HG03095 (cell line): ENCODE measurements at regions not wholly inside any gene's neighbourhood (a gene's known extent, or its start where the extent isn't known, plus 50 kb on each side); places are given as distances from the start of the nearest gene placed in this dataset.
A peak's percentile ranks its signal among the peaks of the same experiment; 100 is the strongest.

Experiments
- ATAC-seq: cut with Tn5 transposase; IDR thresholded peaks from one replicate; pipeline ENCODE4 v1.9.1; 2021; ENCODE audit warnings: moderate library complexity; ENCODE audit not compliant: unreplicated experiment

DNA sequence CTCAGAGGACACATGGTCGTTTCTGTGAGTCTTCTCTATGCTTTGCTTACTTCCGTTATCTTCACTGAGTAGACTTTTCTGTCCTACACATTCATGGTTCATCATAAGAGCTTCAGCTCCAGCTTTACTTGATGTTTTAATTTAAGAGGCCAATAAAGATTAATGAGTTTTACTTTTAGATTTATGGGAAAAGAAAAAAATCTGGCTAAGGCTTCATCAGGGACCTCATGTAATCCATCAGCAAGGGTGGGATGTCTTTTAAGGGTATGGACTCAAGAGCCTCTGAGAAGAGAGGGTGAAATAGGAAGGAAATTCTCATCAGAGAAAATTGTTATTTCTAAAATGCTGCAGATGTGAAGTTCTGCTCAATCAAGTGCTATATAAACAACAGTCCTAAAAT lies 963.0 kb upstream of the RAG2 start:
- ATAC-seq: no peak

DNA sequence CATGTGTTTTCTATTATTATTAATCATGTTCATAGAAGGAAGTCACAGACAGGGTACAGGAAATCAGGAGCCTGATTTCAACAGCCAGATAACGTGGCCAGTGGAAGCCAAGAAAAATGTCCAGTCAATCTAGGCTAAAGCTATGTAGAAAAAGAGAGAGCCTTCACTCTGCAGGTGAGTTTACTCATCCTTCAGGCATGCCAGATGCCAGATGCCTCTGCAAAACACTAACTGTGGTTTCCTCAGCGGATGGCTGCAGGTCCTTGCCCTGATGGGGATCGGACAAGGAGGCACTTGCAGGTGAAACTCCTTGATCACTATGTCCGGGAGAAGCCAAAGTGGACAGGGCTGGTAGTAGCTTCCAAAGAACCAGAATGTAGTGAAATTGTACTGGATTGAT lies 962.3 kb upstream of the RAG2 start:
- no peak for ATAC-seq

- ATAC-seq: no peak
Observed at GRCh38 chr11:37558619-37559210, 960.7 kb upstream of the RAG2 start.

DNA sequence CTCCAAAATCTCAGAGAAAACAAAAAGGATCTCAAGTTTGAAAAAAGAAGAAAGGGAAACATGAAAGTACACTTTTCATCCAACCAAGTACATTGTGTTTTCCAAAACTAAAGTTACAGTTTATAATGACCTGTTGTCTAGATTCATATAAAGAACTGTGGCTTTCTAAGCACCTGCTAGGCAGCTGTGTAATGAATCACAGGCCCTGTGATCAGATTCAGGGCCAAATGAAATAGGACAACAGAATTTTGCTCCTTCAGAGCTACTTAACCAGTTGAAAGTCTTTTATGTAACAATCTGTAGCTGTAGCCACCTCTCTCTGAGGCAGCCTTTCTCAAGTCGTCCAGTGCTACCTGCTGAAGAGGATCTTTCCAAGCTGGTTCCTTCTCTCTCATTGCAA lies 960.0 kb upstream of the RAG2 start:
- ATAC-seq: no peak

DNA sequence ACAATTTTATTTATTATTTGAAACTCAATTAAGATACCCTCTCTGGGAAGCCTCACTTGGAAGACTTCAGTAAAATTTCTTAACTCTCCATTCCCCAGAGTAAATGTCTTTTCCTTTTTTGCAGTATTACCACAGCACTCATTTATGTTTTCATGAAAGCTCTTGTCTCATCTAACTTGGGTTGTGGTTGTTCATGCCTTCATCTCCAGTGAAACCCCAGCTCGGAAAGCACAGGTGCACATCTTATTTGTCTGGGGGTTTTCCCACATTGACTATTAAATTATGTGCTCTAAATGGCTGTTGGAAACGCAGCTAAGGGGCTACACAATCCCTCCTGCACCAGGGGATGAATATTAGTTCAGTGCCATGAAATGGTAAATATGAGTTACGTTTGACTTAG lies 954.2 kb upstream of the RAG2 start:
- ATAC-seq: no peak

- no peak for ATAC-seq
Observed at GRCh38 chr11:37544491-37544890, 946.5 kb upstream of the RAG2 start.

GRCh38 chr11:37533830-37534229 lies 935.8 kb upstream of the RAG2 start:
- ATAC-seq: no peak

DNA sequence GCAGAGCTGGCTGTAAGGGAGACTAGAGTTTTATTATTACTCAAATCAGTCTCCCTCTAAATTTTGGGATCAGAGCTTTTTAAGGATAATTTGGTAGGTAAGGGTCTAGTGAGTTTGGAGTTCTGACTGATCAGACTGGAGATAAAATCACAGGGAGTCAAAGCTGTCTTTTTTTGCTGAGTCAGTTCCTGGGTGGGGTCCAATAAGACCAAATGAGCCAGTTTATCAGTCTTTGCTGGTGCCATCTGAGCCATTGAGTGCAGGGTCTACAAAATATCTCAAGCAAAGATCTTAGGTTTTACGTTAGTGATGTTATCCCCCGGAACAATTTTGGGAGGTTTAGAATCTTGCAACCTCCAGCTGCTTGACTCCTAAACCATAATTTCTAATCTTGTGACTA lies 935.1 kb upstream of the RAG2 start:
- ATAC-seq: no peak

- ATAC-seq: no peak
Observed at GRCh38 chr11:37532271-37532670, 934.2 kb upstream of the RAG2 start.

DNA sequence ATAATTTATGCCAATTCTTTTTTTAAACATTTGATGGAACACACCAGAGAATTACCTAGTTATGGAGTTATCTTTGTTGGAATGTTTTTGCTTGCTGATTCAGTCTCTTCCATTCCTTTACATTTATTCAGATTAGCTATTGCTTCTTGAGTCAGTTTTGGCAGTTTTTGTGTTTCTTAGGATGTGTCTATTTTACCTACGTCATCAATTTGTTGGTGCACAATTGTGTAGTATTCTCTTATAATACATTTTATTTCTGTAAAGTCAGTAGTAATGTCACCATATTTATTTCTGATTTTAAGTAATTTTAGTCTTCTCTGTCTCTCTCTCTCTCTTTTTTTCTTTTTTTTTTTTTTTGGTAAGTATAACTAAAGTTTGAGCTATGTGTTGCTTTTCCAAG lies 929.5 kb upstream of the RAG2 start:
- ATAC-seq: no peak

- no peak for ATAC-seq
Observed at GRCh38 chr11:37525336-37525735, 927.3 kb upstream of the RAG2 start.

- ATAC-seq: no peak
Observed at GRCh38 chr11:37519781-37520180, 921.7 kb upstream of the RAG2 start.

GRCh38 chr11:37512156-37512780 lies 914.2 kb upstream of the RAG2 start:
- no peak for ATAC-seq

GRCh38 chr11:37511425-37511933 lies 913.4 kb upstream of the RAG2 start:
- ATAC-seq: no peak

DNA sequence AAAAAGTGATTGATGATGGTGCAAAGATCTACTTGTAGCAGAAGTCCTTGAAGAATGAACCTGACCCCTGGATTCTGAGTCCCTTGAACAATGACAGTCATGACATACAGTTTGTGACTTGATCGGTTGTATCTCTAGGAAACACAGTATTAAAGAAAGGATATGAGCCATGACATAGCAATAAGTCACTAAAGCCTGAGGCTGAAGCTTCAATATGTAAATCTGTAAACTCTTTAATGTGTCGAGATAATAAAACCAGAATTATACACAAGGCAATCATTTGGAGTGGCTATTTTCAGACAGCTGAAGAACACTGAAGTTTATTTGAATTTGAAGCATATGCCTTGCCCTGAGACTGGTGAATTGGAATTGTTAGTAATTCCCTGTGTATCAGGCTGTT lies 911.5 kb upstream of the RAG2 start:
- ATAC-seq: no peak

DNA sequence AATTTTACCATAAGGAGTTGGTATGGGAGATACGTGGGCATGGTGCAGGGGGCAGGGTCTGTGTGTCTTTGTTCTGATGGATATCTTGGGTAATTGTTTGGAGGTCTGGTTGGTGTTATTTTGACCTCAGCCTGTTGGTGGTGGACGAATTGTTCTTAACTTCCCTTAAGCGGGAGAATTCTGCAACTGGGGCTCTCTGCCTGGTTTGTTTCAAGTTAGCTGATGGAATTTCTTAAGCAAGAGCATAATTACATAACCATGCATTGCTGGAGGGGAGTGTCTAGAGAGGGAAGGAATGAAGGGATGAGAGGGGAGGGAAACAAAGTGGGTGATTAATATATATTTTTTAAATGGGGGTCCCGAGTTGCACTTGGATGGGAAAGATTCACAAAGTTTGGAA lies 908.5 kb upstream of the RAG2 start:
- no peak for ATAC-seq

DNA sequence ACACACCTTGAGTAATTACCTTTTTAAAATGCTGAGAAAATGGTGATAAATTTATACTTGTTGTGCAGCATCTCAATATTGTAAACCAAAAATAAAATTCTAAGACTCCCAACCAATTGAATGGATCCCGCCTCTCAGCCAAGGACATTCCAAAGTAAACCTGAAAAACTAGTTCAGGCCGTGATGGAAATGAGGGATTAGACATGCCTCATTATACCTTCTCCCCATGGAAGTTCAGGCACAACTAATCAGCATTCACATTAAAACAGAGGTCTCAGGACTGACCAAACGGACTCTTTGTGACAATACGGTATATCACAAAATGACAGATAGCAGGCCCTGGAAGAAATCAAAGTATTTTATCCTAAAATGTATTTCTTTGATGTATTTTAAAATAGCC lies 907.4 kb upstream of the RAG2 start:
- ATAC-seq: no peak

GRCh38 chr11:37504921-37505320 lies 906.9 kb upstream of the RAG2 start:
- ATAC-seq: no peak

GRCh38 chr11:37504060-37504611 lies 906.1 kb upstream of the RAG2 start:
- peak; percentile 96 for ATAC-seq

DNA sequence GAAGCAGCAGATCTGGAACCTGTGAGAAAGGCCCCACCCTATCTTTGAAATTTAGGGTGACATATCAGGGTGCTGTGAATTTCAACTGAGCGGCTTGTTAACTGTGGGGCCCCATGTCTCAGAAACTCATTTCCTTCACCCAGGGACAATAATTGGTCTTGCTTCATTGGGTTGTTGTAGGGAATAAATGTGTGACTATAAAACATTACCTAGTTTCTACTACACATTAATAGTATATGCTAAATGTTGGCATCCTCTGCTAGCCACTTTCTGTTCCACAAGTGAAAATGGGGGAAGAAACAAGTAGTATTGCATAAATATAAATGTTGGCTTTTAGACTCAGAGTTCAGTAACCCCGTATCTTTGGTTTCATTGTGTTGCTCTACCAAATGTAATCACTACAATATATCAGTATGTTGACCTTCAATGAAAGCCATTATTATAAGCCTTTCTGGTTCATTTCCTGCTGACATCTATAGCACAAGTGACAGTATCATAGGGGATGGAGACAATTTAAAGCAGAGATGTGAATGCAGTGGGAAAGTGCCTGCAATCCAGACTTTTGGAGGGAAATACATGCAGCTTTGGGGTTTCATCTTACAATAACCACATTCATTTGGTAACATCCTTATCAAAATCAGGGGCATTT lies 905.5 kb upstream of the RAG2 start:
- ATAC-seq: peak; percentile 48

DNA sequence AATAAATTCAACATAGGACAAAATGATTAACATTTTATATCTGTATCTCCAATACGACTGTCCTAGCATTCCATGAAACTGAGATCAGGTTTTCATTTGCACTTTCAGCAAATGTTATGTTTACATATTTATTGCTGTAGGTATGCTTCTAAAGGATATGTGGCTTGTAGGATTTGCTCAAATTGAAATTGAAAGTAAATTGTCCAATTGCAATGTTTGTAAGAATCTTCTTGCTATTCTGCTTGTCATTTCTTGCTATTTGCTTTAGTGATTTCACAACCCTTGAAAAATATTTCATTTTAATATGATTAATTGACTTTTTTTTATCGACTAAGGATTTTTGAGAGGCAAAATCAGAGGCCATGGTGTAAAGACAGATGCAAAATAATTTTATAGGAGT lies 904.2 kb upstream of the RAG2 start:
- ATAC-seq: no peak

DNA sequence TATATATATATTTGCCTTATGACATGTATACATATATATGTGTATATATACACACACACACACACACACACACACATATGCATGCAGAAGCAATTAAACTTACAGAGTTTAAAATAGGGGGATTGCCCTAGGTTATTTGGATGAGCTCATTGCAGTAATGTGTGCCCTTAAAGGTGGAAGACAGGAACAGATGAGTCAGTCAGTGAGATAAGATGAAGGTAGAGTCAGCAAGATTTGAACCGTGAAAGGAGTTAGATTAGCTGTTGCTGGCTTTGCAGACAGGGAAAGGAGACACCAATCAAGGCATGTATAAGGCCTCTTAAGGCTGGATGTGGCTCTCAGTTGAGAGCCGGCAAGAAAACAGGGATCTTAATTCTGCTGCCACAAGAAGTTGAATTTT lies 902.4 kb upstream of the RAG2 start:
- no peak for ATAC-seq
